Keratinocyte (primary cell): ENCODE measurements at regions not wholly inside any gene's neighbourhood (a gene's known extent, or its start where the extent isn't known, plus 50 kb on each side); places are given as distances from the start of the nearest gene placed in this dataset.

Source experiments
- DNase-seq: peaks from one replicate; pipeline ENCODE4 v3.0.0-alpha.2; 2011; ENCODE audit warnings: low read depth, missing footprints, low spot score
- FAIRE-seq: peaks from 2 replicates; lab custom pipeline; 2011; peaks lifted over from hg19 to GRCh38; lab: Jason Lieb, UNC
- H2AFZ ChIP-seq: 2 replicates; pipeline ENCODE4 v1.6.0; 2012; ENCODE audit warnings: low read length, control low read depth, inconsistent platforms; ENCODE audit not compliant: control insufficient read depth
- H3K27ac ChIP-seq: 2 replicates; pipeline ENCODE4 v1.5.1; 2011; ENCODE audit warnings: low read length; ENCODE audit not compliant: control insufficient read depth, insufficient read depth
- H3K27me3 ChIP-seq: 3 replicates; pipeline ENCODE4 v1.6.0; 2011; ENCODE audit warnings: low read length; ENCODE audit not compliant: control insufficient read depth, insufficient read depth; ENCODE audit errors: extremely low read depth
- H3K36me3 ChIP-seq, 2 experiments: 2 replicates in 1 of 2; 3 replicates in 1 of 2; pipeline ENCODE4 v1.5.1; 2011; ENCODE audit warnings: low read length in 2 of 2, mild to moderate bottlenecking in 1 of 2; ENCODE audit not compliant: control insufficient read depth in 2 of 2, insufficient read depth in 2 of 2; ENCODE audit errors: extremely low read depth in 1 of 2
- H3K4me1 ChIP-seq: 3 replicates; pipeline ENCODE4 v1.5.1; 2011; ENCODE audit warnings: low read length; ENCODE audit not compliant: control insufficient read depth, insufficient read depth; ENCODE audit errors: extremely low read depth
- H3K4me2 ChIP-seq: 3 replicates; pipeline ENCODE4 v1.6.0; 2011; ENCODE audit warnings: low read depth, low read length; ENCODE audit not compliant: control insufficient read depth, insufficient read depth; ENCODE audit errors: extremely low read depth
- H3K4me3 ChIP-seq, 3 experiments: fragments of 200-600 bp in 1 of 3; sonication (generic) in 1 of 3; 2 replicates in 2 of 3; 3 replicates in 1 of 3; pipeline ENCODE4 v1.5.1; 2011 to 2016; ENCODE audit warnings: low read length in 3 of 3, mild to moderate bottlenecking in 3 of 3, control low read depth in 2 of 3, inconsistent platforms in 1 of 3, low read depth in 1 of 3, mixed read lengths in 1 of 3, mixed run types in 1 of 3, moderate library complexity in 1 of 3; ENCODE audit not compliant: control insufficient read depth in 2 of 3, insufficient read depth in 2 of 3; ENCODE audit errors: extremely low read depth in 1 of 3
- H3K79me2 ChIP-seq: 2 replicates; pipeline ENCODE4 v1.6.0; 2012; ENCODE audit warnings: low read length; ENCODE audit not compliant: control insufficient read depth, insufficient read depth
- H3K9ac ChIP-seq: 3 replicates; pipeline ENCODE4 v1.6.0; 2011; ENCODE audit warnings: low read length; ENCODE audit not compliant: control insufficient read depth, insufficient read depth; ENCODE audit errors: extremely low read depth
- H3K9me1 ChIP-seq: 3 replicates; pipeline ENCODE4 v1.6.0; 2011; ENCODE audit warnings: low read length; ENCODE audit not compliant: control insufficient read depth, insufficient read depth; ENCODE audit errors: extremely low read depth
- H3K9me3 ChIP-seq: 2 replicates; pipeline ENCODE4 v1.5.1; 2012; ENCODE audit warnings: low read depth, low read length; ENCODE audit not compliant: control insufficient read depth
- H4K20me1 ChIP-seq: 3 replicates; pipeline ENCODE4 v1.6.0; 2011; ENCODE audit warnings: low read length; ENCODE audit not compliant: control insufficient read depth, insufficient read depth; ENCODE audit errors: extremely low read depth
- EZH2 ChIP-seq: IDR thresholded peaks from one replicate; pipeline ENCODE4 v1.6.1; 2012; ENCODE audit warnings: inconsistent platforms, mild to moderate bottlenecking, low read length, moderate library complexity
- dilution Hi-C: fragments of 300-500 bp; cut with MboI; formaldehyde crosslinking; loops from one replicate; pipeline ENCODE4 v1.7.0; 2020; ENCODE audit warnings: low sequenced_read_pairs; ENCODE audit not compliant: extremely low pct_ligation_motif_present
- TF ChIP-seq, protein P1 (sequence below), 3 experiments: IDR thresholded peaks in 1 of 3; conservative IDR thresholded peaks in 1 of 3; optimal IDR thresholded peaks in 1 of 3; 2 replicates in 2 of 3; 3 replicates in 1 of 3; pipeline versions ENCODE3 to v1.5.1; 2011; ENCODE audit warnings: low read length in 3 of 3, mild to moderate bottlenecking in 3 of 3, moderate library complexity in 2 of 3, control low read depth in 1 of 3, inconsistent platforms in 1 of 3; ENCODE audit not compliant: insufficient read depth in 2 of 3; ENCODE audit errors: extremely low read depth in 1 of 3

DNA sequence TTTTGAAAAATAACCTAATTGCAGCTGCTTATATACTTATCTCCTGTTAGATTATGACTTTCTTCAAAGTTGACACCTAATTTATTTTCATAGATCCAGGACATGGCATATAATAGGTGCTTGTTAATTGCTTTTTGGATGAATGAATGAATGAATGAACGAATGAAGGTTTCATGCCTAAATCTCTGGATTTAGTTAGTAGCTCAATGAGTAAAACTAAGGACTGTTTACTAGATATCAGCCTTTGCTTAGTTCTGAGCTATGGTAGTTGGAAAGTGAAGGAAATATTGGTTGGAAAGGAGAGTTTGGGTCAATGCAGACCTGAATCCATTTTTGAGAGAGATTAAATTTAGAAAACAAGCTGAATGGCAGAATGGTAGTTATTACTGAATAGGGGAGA is 160.4 kb upstream of the SGO1 start:
- no peaks in the 10 kb centered on the region for H3K27me3 ChIP-seq
- no peak for FAIRE-seq
- dilution Hi-C loops: no loop called here
- no peaks in the 10 kb centered on the region for H3K36me3 ChIP-seq
- no peak overlapping the region for H3K4me3 ChIP-seq
- no peaks in the 10 kb centered on the region for H3K9me3 ChIP-seq
- no peaks in the 10 kb centered on the region for H4K20me1 ChIP-seq
- no peak for DNase-seq
- no peaks in the 10 kb centered on the region for H3K4me1 ChIP-seq
- no peaks in the 10 kb centered on the region for H3K79me2 ChIP-seq
- no peak overlapping the region for H3K27ac ChIP-seq
- H3K9ac ChIP-seq: no peak overlapping the region
- H2AFZ ChIP-seq: no peak overlapping the region
- H3K4me2 ChIP-seq: no peak overlapping the region
- no peaks in the 10 kb centered on the region for H3K9me1 ChIP-seq
- no peak for TF ChIP-seq EZH2
- TF ChIP-seq, protein P1, sequence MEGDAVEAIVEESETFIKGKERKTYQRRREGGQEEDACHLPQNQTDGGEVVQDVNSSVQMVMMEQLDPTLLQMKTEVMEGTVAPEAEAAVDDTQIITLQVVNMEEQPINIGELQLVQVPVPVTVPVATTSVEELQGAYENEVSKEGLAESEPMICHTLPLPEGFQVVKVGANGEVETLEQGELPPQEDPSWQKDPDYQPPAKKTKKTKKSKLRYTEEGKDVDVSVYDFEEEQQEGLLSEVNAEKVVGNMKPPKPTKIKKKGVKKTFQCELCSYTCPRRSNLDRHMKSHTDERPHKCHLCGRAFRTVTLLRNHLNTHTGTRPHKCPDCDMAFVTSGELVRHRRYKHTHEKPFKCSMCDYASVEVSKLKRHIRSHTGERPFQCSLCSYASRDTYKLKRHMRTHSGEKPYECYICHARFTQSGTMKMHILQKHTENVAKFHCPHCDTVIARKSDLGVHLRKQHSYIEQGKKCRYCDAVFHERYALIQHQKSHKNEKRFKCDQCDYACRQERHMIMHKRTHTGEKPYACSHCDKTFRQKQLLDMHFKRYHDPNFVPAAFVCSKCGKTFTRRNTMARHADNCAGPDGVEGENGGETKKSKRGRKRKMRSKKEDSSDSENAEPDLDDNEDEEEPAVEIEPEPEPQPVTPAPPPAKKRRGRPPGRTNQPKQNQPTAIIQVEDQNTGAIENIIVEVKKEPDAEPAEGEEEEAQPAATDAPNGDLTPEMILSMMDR (optimal IDR thresholded peaks at IDR 0.05 in 1 of 3, IDR thresholded peaks at IDR 0.05 in 1 of 3, conservative IDR thresholded peaks at IDR 0.05 in 1 of 3; ENCODE audit: extremely low read depth in 1 of 3, insufficient read depth in 2 of 3, low read length in 3 of 3): no peak

GRCh38 chr3:20344400-20344959 is 158.5 kb upstream of the SGO1 start:
- dilution Hi-C loops: no loop called here
- no peaks in the 10 kb centered on the region for H4K20me1 ChIP-seq
- FAIRE-seq (no peak), DNase-seq (no peak)
- H3K36me3 ChIP-seq: no peaks in the 10 kb centered on the region
- no peak overlapping the region for H3K4me2 ChIP-seq
- H3K9me1 ChIP-seq: no peaks in the 10 kb centered on the region
- H3K9ac ChIP-seq: no peak overlapping the region
- H2AFZ ChIP-seq: no peak overlapping the region
- H3K4me1 ChIP-seq: no peaks in the 10 kb centered on the region
- no peak for TF ChIP-seq EZH2
- TF ChIP-seq, protein P1 (optimal IDR thresholded peaks at IDR 0.05 in 1 of 3, IDR thresholded peaks at IDR 0.05 in 1 of 3, conservative IDR thresholded peaks at IDR 0.05 in 1 of 3; ENCODE audit: extremely low read depth in 1 of 3, insufficient read depth in 2 of 3, low read length in 3 of 3): no peak
- H3K9me3 ChIP-seq: no peaks in the 10 kb centered on the region
- H3K27ac ChIP-seq: no peak overlapping the region
- no peak overlapping the region for H3K4me3 ChIP-seq
- H3K79me2 ChIP-seq: no peaks in the 10 kb centered on the region
- H3K27me3 ChIP-seq: no peaks in the 10 kb centered on the region
